GM19455 (cell line): ENCODE measurements at regions not wholly inside any gene's neighbourhood (a gene's known extent, or its start where the extent isn't known, plus 50 kb on each side); places are given as distances from the start of the nearest gene placed in this dataset.
"Not testable (repeated sequence)": the region's sequence is repeated elsewhere in the genome, so short reads cannot be mapped to it uniquely, and the experiment has no call there.

Experiments used
- ATAC-seq: cut with Tn5 transposase; IDR thresholded peaks from one replicate; pipeline ENCODE4 v1.9.1; 2021; ENCODE audit not compliant: unreplicated experiment

DNA sequence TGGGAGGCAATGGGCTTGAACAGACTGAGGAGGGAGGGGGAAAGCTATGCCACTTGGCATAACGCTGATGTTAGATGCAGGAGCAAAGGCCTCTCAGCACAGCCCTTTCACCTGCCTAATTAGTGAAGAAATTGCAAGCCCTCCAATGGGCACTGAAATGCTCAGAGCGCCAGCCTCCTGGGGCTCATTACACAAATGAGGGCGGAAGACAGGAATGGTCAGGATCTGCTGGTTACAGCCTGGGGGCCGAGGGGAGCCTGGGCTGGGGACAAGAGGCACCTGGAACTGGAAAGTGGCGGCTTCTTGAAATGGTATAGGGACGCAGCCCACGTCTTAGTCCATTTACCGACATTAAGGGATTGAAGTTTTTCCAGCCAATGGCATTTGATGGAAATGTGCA is 50.2 kb upstream of the PLET1 start:
- no peak for ATAC-seq

DNA sequence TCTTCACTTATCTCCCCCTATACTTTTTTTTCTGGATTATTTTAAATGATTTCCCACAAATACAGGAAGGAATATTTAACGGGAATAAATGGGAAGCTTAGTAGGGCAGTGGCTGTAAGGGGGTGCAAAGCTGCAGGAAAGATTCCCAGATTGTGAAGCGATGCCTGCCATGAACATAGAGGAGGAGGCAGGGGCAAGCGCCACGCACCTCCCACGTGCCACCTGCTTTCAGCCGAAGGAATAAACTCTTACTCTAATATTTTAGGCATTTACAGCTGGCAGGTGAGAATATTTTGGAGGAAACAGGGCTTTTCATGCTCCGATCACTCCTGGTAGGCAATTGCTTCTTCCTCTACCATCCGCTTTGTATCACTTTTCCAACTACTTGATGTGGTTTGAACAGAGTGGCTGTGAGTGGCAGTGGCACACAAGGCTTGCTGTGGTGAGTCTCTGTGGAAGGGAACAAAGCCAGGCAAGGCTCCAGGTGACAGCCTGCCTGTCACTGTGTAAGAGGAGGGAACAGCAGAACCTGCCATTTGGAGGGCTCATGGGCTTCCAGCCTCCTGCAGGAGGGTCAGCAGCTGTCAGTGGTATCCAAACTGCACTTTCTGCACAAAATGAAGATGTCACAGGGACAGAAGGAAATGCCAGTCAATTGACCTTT is 54.5 kb upstream of the PLET1 start:
- no peak for ATAC-seq

DNA sequence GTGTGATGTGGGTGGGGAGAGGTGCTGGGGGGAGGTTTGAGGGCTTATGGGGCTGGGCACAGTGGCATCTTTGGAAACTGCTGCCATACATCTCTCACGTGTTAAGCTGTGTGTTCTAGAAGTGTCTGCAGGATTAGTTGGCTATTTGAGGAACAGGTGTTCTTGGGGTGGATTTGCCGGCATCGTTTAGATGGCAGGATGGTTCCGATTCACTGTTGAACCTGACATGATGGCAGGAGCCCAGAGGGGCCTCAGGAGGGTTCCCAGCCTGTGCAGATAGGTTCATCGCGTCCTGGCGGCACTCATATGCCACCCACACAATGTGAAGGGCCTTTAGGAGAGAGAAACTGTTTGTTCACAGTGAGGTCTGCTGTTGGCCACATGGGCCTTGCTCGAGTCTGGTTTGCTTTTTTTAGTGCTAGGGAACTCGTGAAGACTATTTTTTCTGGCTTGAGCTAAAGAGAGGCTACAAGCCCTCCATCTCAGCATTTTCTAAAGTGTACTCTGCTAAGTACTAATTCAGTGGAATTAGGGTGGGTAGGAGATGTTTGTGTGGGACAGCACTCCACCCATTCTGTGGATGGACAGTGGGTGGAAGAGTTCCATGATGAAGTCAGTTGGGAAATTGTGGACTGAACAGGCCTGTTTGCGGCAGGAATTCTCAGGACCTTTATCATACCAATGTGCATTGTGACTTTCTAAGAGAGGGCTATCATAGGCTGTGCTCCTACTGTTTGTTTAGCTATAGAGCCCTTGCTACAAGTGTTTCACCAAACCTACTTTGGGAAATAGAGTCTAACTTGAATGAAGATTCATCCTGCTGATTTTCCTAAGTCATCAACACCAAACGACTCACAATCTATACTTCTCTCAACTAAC is 55.4 kb upstream of the PLET1 start:
- no peak for ATAC-seq

DNA sequence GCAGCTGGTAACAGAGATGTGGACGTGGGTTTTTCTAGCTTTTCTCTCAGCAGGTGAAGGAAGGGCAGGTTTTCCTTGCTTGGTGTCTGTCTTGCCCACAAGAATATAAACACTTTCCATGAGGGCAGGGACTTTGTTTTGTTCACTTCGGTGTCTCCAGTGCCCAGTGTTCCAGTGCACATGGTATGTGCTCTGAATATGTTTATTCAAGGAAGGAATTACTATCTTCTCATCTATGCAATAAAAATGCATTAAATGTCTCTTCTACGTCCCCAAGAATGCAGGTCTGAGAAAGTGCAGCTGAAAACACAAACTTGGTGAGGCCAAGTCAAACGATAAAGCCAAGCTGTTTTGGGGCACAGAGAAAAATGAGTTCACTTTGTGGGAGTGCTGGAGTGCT is 56.3 kb upstream of the PLET1 start:
- ATAC-seq, result no peak

DNA sequence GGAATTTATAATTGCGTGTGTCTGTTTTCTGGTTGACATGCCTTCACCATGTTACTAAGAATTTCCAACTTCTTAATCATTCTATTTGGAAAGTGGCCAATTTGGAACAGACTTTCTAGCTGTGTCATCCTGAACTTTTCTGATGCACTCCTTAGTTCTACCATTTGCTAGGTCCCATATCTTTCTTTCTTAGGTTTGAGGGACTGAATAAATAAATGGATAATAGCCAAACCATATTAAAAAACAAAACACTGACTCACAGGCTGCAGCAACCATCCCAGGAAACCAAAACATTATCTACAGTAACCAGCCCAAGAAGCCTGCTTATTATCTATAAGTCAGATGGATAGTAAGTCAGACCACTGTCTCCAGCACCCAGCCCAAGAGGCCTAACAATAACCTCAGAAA is 57.5 kb upstream of the PLET1 start:
- ATAC-seq, result no peak

DNA sequence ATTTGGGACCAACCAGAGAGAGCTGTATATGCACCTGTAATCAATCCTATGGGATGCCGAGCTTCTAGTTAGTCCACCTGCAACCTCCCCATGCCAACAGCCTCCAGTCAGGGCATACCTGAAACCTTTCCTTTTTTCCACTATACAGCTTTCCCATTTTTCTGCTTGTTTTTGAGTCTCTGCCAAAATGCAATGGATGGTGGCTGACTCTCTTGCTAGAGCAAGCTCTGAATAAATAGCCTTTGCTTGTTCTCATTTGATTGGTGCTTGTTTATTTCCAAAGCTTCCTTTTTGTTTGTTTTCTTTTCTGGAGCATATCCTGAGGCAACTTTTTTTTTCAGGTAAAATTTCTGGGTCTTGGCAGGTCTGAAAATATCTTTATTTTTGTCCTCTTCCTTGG is 58.0 kb upstream of the PLET1 start:
- ATAC-seq, result no peak

DNA sequence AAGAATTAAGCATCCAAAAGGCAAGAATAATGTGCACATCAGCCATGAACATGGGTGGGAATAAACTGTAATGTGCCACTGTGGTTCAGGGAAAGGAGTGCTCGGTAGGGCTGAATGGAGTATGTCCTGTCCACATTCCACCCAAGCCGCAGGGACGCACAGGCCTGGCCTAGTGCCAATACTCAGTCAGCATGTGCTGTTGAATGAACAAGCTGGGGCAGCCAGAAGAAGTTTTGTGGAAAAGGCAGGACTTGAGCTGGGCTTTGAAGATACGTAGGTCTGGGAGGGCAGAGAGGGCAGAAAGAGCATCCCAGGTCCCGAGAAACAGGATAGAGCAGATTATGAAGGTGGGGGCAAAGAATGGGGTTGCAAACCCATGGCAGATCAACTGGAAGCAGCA is 60.0 kb upstream of the PLET1 start:
- ATAC-seq, result no peak

DNA sequence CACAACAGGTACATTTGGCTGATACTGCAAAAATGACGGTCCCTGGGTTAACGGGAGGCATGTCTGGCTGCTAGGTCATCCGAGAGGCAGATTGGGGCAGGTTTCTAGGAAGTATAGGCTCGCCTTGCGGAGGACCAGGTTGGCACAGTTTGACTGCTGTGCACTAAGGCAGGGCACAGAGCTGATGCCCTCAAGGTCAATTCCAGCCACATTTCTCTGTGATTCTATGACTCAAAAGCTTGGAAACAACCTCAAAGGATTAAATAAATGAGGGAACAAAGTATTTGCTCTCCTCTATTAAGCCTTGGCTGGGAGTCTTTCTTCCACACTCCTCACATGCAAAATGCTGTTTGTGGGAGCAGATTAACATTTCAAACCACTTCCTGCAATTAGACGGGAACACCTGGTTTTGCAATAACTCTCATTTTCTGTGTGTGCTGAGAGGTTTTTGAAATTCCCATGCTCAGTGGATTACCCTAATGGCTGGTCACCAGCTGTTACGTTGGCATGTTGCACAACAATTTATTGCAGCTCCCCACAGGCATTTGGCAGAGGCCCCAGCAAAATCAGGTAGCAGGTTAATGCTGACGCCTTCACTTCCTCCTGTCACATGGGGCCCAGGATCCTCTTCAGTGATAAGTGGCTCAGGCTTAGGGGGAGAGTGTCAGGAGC is 61.0 kb upstream of the PLET1 start:
- ATAC-seq, result no peak

DNA sequence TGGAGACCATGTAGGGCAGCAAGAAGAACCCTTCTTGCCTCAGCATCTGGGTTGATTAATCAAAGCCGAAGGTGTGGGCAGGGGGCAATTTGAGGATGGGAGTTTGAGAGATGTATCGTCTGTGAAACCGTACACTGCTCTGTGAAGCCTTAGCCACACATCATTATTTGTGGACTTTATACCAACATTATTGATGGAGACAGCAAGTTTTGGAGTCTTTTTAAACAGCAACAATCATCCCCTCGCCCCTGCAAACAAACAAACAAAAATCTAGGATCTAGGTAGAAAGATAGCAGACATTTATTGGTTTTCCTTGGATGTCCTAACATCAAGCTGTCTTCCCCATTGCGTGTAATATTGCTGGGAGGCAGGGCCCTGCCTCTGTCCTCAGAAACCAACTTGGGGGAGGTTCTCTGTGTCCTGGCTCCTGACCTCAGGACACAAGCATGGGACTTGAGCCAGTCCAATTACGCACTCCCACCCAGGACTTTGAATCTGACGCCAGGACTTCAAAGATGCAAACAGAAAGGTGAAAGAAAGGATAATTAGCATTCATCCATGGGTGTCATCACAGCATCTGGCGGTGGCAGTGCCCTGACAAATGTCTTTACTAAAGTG is 61.6 kb upstream of the PLET1 start:
- no peak for ATAC-seq

DNA sequence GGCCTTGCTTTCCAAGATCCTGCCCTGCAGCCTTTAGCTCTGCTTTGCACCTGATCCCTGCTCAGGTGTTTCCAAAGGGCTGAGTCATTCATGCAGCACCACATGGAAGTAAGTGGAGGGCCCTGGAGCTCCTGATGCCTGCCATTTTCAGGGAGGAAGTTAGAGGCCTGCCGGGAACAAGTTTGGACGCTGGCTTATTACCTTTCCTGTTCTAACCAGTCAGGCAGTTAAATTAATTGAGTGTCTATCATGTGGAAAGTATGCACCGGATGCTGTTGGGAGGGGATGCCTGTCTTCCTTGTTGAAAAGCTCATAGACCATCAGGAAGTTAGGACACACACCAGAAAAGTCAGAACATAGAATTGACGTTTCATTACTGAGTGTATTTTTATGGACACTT is 73.7 kb upstream of the PLET1 start:
- ATAC-seq, result no peak

DNA sequence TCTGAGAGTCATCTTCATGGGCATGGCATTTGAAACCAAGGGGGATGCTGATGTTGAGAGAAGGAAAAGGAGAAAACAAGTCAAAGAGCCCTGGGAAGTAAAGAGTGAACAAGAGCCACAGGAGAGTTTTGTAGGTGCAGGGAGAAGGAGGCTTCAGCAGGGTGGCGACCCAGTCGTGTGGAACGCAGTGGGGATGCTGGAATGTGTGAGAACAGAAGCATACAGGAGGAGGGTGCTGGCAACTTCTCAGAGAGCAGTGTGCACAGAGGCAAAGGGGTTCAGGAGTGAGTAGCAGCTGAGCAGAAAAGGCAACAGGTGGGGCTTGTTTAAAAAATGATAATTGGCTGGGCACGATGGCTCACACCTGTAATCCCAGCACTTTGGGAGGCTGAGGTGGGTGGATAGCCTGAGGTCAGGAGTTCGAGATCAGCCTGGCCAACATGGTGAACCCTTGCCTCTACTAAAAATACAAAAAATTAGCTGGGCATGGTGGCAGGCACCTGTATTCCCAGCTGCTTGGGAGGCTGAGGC is 75.8 kb upstream of the PLET1 start:
- ATAC-seq, result no peak

DNA sequence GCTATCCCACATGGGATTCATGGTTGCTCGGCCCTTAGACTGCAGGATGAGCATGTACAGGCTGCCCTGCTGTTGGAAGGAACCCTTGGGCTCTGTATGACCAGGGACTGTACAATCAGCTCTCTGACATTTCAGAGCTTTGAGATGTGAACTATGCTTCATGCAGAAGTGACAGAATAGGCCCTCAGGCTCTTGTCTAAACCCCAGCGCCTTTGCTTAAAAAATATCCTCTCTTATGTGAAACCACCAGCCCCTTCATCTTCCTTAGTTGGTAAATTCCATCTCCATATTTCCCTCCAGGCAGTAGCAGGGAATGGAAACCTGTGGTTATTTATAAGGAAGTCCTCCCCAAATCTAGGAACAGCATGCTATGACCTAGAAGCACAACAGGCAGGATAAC is 78.9 kb upstream of the PLET1 start:
- no peak for ATAC-seq

DNA sequence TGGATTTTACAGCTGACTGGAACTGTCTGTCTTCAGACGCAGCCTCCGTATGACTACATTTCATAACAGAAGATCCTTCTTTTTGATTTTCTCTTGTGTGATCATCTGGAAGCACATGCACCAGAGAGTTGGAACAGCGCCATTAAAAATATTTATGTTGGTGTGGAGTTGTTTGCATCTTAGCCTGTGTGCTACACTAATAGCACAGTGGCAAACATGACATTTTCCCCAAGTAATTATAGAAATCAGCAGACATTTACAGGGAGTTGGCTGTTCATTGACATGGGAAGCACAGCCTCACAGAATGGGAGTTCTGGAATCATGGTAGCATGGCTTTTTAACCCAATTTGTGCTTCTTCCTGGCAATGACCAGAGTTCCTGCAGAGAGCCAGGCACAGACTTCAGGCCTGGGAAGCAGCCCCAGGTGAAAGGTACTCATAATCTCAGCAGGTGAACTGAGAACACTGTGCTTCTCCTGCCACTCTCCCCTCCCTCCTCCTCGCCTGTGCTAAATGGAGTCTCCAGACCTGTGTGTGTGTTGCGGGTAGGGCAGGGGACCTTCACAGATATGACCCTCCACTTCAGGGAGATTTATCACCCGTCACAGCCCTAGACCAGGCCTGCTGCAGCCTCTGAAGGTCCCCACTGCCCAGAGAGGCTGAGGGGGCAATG is 82.8 kb upstream of the PLET1 start:
- no peak for ATAC-seq

DNA sequence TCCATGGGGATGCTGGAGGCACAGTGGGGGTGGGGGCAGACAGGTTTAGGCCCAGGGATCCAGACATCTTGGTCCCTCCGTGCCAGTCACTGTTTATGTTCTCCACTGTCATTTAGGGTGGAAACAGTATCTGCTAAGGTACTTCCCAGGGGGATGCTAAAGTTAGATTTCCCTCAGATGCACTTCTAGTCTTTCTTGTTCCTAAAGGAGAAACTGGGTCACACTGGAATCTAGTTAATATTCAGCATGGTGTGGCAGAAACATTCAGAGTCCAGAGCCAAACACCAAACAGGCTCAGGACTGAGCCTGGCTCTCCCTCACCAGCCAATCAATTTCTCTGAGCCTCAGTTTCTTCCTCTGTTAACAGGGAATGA is 83.4 kb upstream of the PLET1 start:
- ATAC-seq, result no peak

DNA sequence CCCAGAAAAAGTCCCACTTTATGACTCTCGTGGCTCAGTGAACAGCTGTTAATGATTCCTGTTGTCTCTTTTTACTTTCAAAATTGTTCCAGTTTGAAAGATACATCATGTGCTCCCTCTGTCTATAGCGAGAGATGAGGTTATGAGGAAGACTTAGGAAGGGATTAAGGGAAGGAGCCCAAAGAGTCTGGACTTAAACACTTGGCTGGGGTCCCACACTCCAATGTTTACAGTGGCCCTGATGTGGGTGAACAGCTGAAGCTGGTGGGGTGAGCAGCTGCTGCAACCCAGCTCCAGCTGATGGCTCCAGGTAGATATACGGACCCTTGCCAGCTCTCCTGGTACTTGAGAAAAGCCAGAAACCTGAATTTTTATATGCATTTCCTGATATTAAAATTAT is 84.5 kb upstream of the PLET1 start:
- ATAC-seq, result no peak

DNA sequence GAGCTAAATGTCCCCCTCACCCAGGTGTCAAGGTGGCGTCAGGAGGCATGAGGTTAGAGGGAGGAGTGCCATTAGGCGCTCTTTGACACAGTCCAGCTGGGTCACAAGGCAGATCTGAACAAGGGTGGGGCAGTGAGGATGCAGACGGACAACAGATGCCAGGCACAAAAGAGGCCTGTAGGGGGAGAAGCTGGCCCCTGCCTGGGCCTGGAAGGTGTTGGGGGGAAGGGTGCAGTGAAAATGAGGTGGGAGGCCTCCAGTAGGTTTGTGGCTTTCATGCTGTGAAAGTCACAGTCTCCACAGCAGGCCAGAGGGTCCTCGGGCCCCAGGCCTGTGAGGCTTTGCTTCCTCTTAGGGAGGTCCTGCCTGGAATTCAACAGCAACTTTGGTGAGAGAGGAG is 85.0 kb upstream of the PLET1 start:
- no peak for ATAC-seq

DNA sequence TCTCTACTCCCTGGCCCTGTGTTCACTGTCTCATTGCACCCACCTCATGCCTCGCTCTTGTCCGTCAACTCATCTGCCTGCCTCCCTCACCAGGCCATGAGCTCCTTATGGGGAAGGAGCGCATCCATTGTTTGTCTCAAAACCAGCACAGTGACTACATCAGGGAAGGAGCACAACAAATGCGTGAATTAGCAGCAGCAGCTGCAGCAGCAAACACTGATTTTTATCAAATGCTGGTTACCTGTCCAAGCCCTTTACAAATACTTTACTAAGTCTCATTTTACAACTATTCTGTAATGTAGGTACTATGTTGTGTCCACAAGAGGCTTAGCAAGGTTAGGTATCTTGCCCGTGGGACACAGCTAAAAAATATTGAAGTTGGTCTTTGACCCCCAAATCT is 85.9 kb upstream of the PLET1 start:
- no peak for ATAC-seq

DNA sequence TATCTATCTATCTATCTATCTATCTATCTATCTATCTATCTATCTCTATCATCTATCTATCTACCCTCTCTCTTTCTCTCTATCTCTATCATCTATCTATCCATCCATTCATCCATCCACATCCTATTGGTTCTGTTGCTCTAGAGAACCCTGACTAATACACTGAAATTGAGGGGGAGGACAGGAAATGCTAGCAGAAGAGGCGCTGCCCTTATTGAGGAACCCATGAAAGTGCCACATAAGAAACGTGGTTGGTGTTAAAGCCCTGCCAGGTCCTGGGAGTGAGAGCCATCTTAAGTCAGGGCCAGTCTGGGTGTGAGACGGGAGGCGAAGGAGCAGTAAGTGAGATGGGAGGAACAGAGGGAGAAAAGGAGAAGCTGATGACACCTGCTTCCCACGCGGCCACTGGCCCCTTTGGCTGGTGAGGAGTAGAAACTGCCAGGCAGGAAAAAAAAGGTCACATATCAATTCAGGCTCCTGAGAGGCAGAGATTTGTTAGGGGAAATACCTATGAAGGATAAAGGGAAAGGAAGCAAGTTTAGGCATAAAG is 87.9 kb upstream of the PLET1 start:
- no peak for ATAC-seq

DNA sequence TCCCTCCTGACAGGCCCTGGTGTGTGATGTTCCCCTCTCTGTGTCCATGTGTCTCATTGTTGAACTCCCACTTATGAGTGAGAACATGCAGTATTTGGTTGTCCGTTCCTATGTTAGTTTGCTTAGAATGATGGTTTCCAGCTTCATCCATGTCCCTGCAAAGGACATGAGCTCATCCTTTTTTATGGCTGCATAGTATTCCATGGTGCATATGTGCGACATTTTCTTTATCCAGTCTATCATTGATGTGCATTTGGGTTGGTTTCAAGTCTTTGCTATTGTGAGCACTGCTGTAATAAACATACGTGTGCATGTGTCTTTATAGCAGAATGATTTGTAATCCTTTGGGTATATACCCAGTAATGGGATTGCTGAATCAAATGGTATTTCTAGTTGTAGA is 90.8 kb upstream of the PLET1 start:
- ATAC-seq, result not testable (repeated sequence)

DNA sequence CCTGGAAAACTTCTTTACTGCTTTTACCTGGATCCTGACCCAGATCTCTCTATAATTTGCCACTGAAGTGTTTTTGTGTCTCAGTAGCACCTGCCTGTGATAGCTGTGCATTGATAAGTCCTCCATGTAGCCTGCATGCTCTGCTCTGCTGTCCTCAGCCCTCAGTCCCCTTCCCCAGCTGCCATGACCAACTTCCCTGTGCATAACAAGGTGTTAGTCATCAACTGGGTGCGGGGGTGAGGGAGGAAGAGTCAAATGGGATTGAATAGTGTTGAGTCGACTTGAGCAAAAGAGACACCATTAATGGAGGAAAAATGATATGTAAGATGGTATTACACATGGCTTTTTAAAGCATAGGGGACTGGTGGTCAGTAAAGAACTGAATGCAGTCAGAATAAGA is 92.2 kb upstream of the PLET1 start:
- ATAC-seq, result no peak

DNA sequence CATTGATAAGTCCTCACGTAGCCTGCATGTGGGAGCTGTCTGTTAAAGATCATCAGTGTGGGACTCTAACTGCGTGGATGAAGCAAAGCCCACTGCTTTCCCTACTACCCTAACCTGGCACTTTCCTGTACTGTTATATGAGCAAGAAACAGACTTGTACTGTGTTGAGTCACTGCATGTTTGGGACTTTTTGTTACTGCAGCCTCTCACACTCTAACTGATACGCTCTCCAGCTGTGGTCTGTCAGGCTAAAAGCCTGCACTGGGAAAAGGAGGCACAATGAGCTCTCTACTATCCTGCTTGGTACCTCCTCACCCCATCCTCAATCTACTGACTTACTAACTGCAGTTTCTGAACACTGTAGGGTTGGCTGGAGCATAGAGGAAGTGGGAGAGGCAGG is 93.7 kb upstream of the PLET1 start:
- no peak for ATAC-seq
